ENCODE measurements at regions not wholly inside any gene's neighbourhood (a gene's known extent, or its start where the extent isn't known, plus 50 kb on each side); places are given as distances from the start of the nearest gene placed in this dataset.

- DNase-seq = no peak
These were observed 165.7 kb upstream of the DMRT1 start for GRCh38 chr9:675697-676370.

- DNase-seq = no peak
These were observed 164.6 kb upstream of the DMRT1 start for GRCh38 chr9:676780-677438.

- DNase-seq = no peak
These were observed 163.9 kb upstream of the DMRT1 start for GRCh38 chr9:677461-678097.

DNA sequence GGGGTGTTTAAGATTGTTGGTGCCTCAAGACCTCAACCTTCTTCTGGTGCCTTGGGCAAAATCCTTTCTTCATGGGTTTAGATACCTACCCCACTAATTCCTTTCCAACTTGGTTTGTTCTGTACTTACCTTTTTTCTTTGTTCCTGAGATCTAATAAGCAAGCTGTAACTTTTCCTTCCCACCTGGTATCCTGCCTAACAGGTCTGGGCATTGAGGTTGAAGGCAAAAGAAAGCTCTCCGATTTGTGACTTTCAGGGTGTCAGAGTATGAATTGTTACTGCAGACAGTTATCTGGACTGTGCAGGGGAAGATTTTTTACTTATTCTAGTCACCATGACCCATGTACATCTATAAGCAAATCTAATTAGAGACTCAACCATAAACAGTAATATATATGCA is 162.6 kb upstream of the DMRT1 start:
- no peak for DNase-seq

DNA sequence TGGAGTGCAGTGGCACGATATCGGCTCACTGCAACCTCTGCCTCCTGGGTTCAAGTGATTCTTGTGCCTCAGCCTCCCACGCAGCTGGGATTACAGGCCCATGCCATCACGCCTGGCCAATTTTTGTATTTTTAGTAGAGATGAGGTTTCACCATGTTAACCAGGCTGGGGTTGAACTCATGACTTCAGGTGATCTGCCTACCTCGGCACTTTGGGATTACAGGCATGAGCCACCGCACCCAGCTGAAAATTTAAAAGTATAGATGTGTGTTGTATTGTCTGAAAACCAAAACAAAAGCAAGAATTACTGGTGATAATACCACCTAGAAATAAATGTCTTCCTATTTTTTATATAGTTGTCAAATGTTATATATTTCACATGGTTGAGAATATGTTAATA is 162.0 kb upstream of the DMRT1 start:
- DNase-seq = no peak

GRCh38 chr9:680106-680505 is 161.4 kb upstream of the DMRT1 start:
- no peak for DNase-seq

DNA sequence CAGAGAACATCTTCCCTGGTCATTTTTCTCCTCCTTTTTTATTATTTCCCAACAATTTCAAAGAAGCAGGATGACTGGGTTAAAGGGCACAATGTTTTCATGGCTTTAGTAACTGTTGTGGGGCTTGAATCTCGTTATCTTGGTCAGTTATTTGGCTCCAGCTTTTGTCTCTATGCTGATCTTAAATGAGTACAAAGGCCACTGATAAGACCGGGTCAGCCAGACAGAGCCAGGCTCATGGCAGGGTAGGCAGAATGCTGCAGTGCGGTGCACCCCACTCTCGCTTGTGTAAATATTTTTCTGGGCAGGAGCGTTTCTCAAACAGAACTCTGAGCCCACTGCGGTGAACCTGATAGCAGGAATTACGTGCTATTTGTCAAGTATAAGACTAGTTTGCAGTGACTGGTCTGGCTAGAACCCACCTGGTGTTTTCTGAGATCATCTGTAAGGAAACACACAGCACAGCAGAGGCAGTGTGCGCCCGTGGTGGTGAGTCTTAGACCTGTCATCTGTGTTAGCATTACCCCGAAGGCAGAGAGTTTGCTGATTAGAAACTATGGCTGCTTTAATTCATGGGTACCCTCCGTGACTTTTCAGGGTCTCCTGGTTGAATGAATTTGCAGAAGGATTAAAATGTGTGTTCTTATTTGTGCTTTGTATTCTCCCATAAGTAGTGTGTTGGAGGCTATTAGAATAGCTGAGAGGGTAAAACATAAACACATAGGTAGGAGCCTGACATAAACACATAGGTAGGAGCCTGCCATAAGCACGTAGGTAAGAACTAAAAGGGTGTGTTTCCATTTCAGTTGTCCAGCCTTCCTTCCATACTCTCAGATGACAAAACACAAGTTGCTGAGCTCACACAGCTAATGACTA is 158.6 kb upstream of the DMRT1 start:
- no peak for DNase-seq

DNA sequence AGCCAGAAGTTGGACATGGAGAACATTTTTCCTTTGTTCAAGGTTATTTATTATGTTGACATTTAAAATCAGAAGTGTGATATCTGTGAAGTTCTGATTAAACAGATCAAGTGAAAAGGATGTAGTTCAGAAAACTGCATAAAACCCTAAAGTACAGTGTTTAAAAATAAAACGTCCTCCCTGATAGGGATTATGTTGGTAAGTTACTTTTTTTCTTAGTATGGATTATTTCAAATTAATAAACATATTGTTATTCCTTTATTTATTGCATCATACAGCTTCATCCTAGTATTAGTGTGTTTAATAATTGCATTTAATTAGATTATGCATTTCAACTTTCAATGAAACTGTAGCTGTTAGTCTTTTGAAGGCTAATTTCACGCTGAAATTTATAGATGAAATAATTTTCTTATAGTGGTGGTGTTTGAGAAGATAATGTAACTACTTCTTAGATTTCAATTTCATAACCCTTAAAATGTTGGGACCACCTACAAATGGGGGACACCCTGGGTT is 157.9 kb upstream of the DMRT1 start:
- DNase-seq = no peak

GRCh38 chr9:684054-684890 is 157.2 kb upstream of the DMRT1 start:
- no peak for DNase-seq

GRCh38 chr9:684941-685340 is 156.6 kb upstream of the DMRT1 start:
- no peak for DNase-seq

- DNase-seq = no peak
These were observed 155.1 kb upstream of the DMRT1 start for GRCh38 chr9:686321-686813.

- no peak for DNase-seq
These were observed 154.3 kb upstream of the DMRT1 start for GRCh38 chr9:687034-687785.

DNA sequence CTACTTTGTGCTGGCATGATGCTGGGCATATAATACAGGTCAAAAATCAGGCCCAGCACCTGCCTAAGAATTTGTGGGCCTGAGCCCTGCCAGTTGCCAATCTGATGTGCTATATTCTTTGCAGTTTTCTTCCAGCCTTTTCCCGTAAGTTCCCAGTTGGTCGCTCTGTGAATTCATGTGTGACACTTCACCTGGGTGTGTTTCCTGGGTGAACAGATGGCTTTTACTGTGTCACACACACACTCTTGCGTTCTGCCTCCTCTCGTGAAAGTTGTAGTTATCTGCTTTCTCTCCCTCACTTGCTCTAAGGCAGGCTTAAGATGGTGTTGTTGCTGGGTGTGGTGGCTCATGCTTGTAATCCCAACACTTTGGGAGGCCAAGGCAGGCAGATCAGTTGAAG is 153.5 kb upstream of the DMRT1 start:
- no peak for DNase-seq

GRCh38 chr9:690517-691111 is 150.9 kb upstream of the DMRT1 start:
- DNase-seq = no peak

DNA sequence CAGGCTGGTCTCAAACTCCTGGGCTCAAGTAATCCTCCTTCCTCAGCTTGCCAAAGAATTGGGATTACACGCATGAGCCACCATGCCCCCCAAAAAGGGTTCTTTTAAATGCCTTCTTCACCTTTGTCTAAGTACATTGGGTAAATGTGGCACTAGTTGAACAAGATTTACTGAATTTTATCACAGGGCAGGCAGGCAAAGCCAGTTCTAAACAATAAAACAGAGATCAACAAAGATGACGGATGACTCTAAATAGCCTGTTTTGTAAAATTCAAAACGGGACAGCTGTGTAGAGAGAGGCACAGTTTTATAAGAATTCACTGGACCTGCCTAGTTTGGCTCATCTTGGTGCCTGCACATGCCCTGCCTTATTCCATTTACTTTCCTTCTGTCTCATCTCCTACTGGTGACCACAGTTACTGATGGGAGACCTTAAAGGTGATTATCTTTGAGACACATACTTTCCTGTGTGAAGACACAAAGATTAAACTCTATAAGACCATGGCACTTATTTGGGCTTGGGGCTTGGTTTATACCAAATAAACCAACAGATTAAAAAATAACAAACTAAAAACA is 149.6 kb upstream of the DMRT1 start:
- DNase-seq = no peak

DNA sequence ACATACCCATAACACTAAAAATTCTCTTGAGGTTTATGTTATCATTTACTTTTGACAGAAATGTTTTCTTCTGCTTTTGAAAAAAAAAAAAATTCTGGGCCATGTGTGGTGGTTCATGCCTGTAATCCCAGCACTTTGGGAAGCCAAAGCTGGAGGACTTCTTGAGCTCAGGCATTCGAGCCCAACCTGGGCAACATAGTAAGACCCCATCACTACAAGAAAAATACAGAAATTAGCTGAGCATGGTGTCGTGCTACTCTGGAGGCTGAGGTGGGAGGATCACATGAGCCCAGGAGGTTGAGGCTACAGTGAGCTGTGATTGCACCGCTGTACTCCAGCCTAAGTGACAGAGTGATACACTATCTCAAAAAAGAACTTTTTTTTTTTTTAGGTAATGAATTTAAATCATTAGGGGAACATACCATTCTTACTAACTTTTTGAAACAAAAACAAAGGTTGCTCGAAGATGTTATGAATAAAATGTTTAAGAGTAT is 148.8 kb upstream of the DMRT1 start:
- DNase-seq = no peak

DNA sequence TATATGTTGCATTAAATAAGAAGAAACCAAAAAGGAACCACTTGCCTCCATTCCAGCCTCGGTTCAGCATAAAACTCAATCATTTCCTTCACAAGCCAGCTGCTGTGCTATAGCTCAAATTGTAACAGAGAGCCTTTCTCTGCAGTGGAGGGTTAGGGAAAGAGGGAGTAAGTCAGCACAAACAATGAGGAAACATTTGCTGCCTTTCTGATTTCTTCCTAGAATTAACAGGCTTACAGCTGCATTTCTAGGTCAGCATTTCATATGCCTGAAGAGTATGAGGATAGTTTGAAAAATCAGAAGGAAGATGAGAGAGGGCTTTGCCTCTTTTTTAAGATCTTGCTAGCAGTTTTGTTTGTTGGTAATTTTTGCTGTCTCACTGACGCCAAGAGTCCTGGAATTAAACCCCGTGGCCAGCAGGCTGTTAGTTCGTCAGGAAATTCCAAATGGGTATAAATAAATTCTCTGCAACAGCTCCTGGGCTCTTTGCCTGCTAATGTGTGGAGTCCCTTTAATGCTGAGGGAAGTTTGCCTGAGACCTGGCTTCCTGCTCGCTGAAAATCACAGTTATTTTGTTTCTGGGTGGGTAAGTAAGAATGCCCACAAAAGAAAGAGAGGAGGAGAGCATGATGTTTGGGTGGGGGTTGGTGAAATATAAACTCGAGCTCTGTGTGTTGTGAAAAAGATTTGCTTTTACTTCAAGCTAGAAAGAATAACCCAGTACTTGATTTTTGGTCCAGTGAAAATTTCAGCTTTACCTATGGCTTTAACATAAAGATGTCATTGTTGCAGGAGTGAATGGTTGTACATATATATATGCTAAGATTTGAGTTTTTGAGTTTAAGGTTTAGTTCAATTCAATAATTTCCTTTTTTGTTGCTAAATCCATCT is 148.1 kb upstream of the DMRT1 start:
- DNase-seq = no peak

DNA sequence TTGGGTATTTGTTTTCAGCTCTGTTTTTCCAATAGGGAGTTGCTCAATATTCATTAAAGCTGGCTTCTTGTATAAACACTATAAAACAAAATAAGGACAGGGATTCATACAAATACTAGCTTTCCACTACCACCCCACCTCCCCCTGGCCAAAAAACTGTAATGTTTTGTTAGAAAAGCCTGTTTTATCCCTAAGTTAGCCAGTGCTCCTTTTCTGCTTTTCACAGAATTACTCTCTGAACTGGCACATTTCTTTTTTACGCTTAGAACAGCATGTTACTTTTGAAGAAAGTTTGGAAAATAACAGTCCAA is 147.4 kb upstream of the DMRT1 start:
- no peak for DNase-seq

DNA sequence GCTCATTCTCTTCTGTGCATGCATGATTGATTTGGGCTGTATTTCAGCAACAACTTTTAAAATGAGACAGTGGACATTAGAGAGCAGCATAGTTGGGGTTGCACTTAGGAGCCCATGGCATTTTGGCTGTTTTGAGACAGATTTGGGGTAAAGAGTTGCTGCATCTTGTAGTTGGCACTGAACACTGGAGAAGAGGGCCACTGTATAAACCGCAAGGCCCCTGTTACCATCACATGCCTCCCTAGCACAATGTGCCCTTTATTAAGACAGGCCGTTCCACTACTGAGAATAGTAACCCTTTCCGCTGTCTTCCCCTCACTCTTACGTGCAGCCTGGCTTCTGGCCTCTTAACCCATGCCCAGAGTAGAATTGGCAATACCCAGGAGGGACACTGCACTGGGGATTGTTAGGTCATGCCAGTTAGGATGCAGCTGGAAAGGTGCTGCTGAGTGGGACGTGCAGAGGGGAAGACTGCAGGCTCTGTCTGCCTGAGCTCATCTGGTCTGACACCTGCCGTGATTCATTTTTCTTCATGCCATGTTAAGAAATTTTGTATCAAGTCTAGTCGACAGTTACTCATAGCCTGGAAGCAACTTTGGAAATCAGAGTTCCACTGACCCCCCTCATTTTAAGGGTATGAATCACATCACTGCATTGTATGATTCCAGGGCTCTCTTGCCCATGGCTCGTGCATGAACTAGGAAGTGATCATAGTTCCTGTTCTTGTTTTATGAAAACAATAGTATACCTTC is 146.9 kb upstream of the DMRT1 start:
- no peak for DNase-seq

Measured in activated CD4-positive, alpha-beta T cell treated with anti-CD3 and anti-CD28 coated beads for 48 hours (primary cell).